ENCODE measurements at regions not wholly inside any gene's neighbourhood (a gene's known extent, or its start where the extent isn't known, plus 50 kb on each side); places are given as distances from the start of the nearest gene placed in this dataset.
"Not testable (repeated sequence)": the region's sequence is repeated elsewhere in the genome, so short reads cannot be mapped to it uniquely, and the experiment has no call there.

DNA sequence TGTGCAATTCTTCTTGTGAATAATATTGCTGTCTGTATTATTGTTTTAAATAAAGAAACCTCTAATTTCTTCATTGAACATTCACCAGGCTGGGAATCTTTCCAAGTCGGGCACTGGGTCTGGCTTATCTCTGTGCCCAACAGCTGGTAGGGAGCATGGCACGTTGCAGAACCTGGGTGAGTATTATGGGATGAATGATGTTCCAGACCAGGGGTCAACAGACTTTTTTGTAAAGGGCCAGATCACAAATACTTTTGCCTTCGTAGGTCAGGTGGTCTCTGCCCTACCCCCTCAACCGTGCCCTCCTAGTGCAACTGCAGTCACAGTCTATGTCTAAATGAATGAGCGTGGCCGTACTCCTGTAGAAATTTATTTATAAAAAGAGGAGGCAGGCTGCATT lies 81.6 kb upstream of the FOXQ1 start:
- DNase-seq = no peak

DNA sequence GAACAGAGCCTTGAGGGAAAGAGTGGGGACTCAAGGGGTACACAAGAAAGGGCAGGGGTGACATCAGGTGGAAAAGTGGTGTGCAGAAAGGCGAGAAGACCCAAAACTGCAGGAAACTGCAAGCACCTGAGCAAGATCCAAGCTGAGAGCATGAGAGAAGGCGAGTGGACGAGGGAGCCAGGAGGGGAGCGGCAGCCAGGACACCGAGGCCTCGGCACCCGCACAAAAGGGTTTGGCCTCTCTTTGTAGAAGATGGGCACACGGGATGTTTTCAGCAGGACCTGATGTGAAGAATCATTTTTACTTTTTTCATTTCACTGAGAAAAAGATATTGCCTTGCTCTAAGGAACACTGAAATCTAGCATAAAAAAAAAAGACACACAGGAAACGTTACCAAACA lies 82.1 kb upstream of the FOXQ1 start:
- no peak for DNase-seq

DNA sequence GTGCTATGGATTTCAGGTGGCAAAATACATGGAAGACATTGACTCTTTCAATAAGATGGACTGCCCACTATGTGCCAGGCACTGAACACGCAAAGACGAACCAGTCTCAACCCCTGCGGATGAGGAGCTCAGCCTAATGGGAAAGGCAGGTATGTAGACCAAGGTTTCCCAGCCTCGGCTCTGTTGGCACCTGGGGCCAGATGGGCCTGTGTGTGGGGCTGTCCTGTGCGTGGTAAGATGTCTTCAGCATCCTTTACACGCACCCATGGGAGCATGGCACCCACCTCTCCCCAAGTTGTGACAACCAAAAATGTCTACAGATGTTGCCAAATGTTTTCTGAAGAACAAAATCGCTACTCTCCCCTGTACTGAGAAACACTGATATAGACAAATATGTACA lies 82.6 kb upstream of the FOXQ1 start:
- DNase-seq = no peak

DNA sequence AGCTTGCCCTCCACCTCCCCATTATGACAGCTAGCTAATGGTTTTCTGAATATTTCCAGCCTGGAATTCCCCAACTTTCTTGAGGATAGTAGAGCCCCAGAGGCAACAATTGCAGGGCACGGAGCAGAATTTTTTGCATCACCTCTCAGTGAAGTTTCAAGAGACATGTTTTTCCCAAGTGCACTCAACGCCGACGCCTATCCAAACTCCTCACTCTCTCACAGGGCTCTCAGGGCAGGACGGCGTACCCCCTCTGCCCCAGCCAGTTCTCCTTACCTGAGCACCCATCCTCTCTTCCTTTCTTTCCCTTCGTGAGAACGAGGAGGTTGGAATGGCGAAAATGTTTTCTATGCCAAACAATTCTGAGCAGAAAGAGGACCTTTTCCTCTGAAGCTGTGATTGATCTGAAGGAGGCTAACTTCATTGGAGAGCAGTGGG lies 83.1 kb upstream of the FOXQ1 start:
- DNase-seq = no peak

DNA sequence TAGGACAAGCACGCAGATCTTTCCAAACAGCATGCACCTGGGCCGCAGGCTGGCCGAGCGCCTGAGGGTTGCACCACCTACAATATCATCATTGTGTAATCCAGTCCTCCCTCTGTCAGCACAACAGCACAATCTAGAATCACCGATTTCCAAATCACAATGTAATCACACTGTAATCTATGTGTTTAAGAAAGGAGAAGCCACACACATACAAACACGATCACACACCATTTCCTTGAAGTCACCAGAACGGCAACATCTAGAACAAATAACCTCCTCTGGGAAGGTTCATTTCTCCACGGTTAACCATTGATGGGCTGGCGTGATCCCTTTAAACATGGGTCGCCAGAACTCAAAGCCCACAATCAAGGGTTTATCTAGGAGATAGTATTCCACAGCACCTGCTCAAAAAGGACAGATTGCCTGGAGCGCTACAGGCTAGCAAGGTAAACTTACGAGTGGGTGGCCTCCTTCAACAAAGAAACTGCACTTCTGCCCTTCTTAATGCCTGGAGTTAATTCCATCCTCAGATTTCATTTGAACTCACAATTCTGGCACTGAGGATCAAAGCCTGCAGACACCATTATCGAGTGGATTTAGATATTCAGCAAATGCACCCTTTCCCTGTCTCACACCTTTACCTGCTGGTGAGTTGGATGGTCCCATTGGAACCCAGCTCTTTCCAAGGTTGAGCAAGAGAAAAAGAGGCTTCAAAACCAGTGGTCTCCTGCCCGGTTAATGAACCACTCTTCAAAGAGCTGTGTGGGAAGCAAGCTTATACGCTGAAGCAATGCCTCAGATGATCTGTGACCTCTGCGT lies 83.8 kb upstream of the FOXQ1 start:
- no peak for DNase-seq

DNA sequence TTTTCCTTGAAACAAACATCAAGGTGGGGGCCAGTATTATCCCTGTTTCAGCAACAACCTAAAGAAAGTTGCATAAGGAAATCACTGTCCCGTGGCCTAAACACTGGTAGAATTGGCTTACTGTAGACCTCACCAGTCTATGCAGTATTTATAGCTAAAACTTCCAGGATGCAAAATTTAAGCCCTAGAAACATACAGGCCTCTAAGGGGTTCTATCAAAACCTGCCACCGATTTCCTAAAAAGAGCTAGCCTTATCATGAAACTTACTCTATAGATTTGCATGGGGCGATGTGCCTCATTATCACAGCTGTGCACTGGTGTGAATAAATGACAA lies 84.3 kb upstream of the FOXQ1 start:
- DNase-seq = no peak

- DNase-seq = no peak
Observed at GRCh38 chr6:1226277-1227099, 85.4 kb upstream of the FOXQ1 start.

DNA sequence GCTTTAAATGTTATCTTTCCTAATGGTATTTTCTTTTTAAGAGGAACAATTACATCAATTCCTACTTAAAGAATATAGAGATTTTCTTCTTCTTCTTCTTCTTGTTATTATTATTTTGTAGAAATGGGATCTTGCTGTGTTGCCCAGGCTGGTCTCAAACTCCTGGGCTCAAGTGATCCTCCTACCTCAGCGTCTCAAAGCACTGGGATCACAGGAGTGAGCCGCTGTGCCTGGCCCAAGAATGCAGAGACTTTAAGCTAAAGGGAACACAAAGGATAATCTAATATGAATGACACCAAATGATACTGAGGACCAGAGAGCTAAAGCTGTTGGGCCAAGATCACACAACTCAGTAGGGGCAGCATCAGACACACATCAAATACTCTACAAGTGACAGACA lies 87.4 kb upstream of the FOXQ1 start:
- DNase-seq = no peak

DNA sequence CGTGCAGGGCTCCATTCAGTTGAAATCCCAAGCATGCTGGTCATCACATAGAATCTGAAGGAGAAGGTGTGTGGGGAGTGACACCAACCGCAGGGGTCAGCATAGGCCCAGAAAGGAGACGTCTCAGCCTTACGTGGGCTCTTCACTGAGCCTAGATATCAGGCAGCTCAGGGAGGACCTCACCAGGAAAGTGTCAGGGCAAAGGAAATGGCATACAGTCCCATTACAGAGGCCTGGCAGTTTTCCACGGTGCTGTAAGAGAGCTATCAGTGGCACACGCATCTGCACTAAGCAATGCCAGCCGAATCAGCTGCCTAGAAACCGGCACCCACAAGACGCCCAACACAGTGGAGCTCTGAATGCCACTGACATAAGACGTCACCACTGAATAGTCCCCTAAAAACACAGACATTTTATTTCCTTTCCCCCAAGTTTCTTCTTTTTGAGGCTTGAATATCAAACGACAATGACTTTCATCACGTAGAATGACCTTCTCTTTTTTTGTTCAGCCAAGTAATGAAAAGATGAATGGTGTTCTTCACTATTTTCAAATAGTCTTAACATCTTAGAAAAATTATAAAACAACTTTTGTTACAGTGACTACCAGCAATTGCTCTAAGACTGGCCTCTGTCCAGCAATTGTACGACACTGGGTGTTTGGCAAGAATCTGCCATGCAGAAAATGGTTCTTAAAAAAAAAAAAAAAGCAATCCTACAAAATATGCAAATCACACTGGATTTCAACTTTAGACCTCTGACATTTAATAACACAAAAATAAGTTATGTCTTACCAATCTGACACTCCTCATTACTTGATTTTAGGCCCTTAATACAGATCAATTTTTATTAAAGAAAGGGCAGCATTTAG lies 88.9 kb upstream of the FOXQ1 start:
- no peak for DNase-seq

DNA sequence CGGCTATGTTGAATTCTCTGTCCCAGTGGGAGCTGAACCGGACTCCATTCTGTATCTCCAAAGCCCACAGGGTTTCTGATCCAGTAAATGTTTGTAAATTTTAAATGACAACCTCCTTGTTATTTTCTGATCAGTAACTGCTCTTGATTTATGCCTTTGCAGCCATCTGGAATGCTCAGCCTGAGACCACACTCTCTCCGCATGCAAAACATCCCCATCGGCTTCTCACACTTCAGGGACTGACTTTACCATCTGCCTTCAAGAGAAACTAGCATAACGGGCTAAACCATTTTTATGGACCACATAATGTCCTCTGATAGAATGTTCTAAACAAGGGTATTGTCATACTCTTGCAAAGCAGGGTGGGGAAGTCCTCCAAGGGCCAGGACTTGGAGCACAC lies 94.5 kb upstream of the FOXQ1 start:
- no peak for DNase-seq

- no peak for DNase-seq
Observed at GRCh38 chr6:1216488-1216974, 95.4 kb upstream of the FOXQ1 start.

DNA sequence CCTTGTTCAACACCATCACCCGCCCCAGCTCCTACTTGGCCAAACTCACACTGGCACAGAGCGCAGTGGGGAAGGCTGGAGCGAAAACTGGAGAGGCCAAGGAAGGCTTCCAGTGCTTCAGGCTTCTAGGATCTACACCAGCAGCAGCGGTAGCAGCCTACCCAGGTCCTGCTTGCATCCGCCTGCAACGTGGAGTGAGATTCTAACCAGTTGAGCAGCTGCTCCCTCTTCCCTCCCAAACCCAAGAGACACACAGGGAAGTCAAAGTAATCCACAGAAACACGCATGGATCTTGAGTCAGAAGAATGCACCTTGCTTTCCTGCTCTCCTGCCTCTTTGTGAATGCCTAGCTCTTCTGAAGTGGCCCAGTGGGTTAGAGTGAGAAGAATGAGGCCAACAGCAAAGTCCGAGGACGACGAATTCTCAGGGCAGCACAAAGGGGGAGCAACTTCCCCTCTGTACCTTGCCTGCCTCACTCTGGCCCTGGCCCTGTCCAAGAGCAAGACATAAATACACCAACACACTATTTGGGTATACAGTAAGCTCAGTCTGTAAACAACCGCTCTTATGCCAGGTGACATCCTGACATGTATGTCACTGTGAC lies 95.9 kb upstream of the FOXQ1 start:
- no peak for DNase-seq

GRCh38 chr6:1215023-1215422 lies 96.9 kb upstream of the FOXQ1 start:
- no peak for DNase-seq

DNA sequence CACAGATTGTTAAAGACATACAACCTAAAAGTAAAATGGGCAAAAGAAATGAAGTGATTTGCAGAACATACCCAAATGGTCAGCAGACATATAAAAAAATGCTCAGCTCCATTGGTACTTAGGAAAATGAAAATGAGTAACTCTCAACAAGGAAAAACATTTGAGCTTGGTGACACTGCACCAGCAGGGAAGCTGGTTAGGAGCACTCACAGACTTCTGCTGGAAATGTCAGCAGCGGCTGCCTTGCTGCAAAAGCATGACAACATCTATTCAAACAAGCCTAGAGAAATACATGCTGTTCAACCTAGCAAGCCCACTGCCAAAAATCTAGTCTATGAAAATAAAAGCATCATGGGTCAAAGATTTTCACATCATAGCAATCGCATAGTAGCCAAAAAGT lies 99.0 kb upstream of the FOXQ1 start:
- DNase-seq = no peak

GRCh38 chr6:1212138-1212537 lies 99.8 kb upstream of the FOXQ1 start:
- not testable (repeated sequence) for DNase-seq

- DNase-seq = not testable (repeated sequence)
Observed at GRCh38 chr6:1210631-1211030, 101.3 kb upstream of the FOXQ1 start.

DNA sequence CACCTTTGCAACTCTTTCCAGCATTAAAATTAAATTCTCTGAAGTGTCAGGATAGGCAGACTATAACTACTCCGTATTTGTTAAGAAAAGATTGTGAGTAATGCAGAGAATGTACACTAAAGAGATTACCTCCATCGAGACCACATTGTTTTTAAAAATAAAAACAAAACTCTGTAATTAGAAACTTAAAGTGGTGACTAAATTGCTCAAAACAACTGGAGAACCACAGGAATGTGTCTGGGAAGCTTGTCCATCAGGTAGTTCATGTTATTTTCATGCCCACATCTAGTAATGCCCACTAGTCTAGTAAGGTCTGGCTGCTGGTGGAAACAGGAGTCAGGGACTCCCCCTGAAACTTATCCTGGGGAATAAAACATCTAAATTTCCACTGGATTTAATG lies 103.0 kb upstream of the FOXQ1 start:
- no peak for DNase-seq

GRCh38 chr6:1203546-1203945 lies 108.4 kb upstream of the FOXQ1 start:
- no peak for DNase-seq

GRCh38 chr6:1202201-1202600 lies 109.7 kb upstream of the FOXQ1 start:
- no peak for DNase-seq

- DNase-seq = no peak
Observed at GRCh38 chr6:1201547-1202200, 110.2 kb upstream of the FOXQ1 start.

- peak; percentile 74 for DNase-seq
Observed at GRCh38 chr6:1200409-1201101, 111.3 kb upstream of the FOXQ1 start.

GRCh38 chr6:1200081-1200408 lies 111.9 kb upstream of the FOXQ1 start:
- DNase-seq = no peak

Data from islet precursor cell (in vitro differentiated cells).